Lower lobe of right lung (tissue), 2 donors: ENCODE measurements at regions not wholly inside any gene's neighbourhood (a gene's known extent, or its start where the extent isn't known, plus 50 kb on each side); places are given as distances from the start of the nearest gene placed in this dataset.

Experiments
- ATAC-seq, 2 donors: fragments of 200-7000 bp; cut with Tn5 transposase; one replicate each; pipeline ENCODE4 v1.9.1; 2020 to 2022; ENCODE audit warnings: mild to moderate bottlenecking in 2 of 2, moderate library complexity in 2 of 2
- DNase-seq: peaks from one replicate; pipeline ENCODE4 v3.0.0-alpha.2; 2020
- H3K27ac ChIP-seq: fragments of 200-600 bp; one replicate; pipeline ENCODE4 v1.8.0; 2022
- H3K27me3 ChIP-seq: fragments of 200-600 bp; one replicate; pipeline ENCODE4 v1.8.0; 2022; ENCODE audit warnings: low read depth
- H3K36me3 ChIP-seq: fragments of 200-600 bp; one replicate; pipeline ENCODE4 v1.8.0; 2022; ENCODE audit warnings: mild to moderate bottlenecking
- H3K4me1 ChIP-seq: fragments of 200-600 bp; one replicate; pipeline ENCODE4 v1.8.0; 2022
- H3K4me3 ChIP-seq: fragments of 200-600 bp; one replicate; pipeline ENCODE4 v1.8.0; 2022; ENCODE audit warnings: mild to moderate bottlenecking
- H3K9me3 ChIP-seq: fragments of 200-600 bp; one replicate; pipeline ENCODE4 v1.8.0; 2022
- intact Hi-C: fragments of 100-400 bp; cut with DNase I; formaldehyde crosslinking; loops from one replicate; pipeline ENCODE4 v1.11.0; 2022
- TF ChIP-seq, protein P1 (sequence below): fragments of 200-600 bp; IDR thresholded peaks from one replicate; pipeline ENCODE4 v1.8.0; 2022; ENCODE audit warnings: antibody characterized with exemption, mild to moderate bottlenecking
- donor health status: DM: no; HTN: yes; CAD: no; lungs with severe emphysema.

- no peak for DNase-seq
- no peaks in the 10 kb centered on the region for H3K9me3 ChIP-seq
- no peak overlapping the region for H3K27ac ChIP-seq
- no peak for ATAC-seq
- H3K36me3 ChIP-seq: no peaks in the 10 kb centered on the region
- TF ChIP-seq, protein P1, sequence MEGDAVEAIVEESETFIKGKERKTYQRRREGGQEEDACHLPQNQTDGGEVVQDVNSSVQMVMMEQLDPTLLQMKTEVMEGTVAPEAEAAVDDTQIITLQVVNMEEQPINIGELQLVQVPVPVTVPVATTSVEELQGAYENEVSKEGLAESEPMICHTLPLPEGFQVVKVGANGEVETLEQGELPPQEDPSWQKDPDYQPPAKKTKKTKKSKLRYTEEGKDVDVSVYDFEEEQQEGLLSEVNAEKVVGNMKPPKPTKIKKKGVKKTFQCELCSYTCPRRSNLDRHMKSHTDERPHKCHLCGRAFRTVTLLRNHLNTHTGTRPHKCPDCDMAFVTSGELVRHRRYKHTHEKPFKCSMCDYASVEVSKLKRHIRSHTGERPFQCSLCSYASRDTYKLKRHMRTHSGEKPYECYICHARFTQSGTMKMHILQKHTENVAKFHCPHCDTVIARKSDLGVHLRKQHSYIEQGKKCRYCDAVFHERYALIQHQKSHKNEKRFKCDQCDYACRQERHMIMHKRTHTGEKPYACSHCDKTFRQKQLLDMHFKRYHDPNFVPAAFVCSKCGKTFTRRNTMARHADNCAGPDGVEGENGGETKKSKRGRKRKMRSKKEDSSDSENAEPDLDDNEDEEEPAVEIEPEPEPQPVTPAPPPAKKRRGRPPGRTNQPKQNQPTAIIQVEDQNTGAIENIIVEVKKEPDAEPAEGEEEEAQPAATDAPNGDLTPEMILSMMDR: no peak
- H3K4me3 ChIP-seq: no peak overlapping the region
- H3K4me1 ChIP-seq: no peaks in the 10 kb centered on the region
- H3K27me3 ChIP-seq: no peaks in the 10 kb centered on the region
- intact Hi-C loops: no loop called here
These were observed 117.2 kb upstream of the LRFN5 start for GRCh38 chr14:41489315-41489972.

DNA sequence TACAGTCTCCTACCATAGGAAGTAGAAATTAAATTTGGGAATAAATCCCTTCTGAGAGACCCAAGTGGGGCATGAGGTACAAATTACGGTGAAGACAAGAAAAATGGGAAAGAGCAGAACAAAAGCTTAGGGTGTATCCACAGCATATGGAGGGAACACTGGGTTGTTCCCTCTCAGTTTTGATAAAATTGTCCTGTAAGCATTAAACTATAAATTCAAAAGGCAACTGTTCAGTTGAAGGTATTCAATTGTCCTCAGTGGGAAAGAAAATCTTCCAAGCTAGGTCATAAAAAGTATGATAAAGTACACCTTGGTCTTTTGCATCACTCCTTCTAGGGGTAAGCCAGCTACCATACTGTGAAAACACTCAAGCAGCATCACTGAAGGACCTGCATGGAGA, 118.3 kb upstream of the LRFN5 start:
- H3K27ac ChIP-seq: no peak overlapping the region
- no peak overlapping the region for H3K4me3 ChIP-seq
- H3K27me3 ChIP-seq: no peaks in the 10 kb centered on the region
- H3K36me3 ChIP-seq: no peaks in the 10 kb centered on the region
- intact Hi-C loops: no loop called here
- ATAC-seq (no peak), DNase-seq (no peak)
- H3K9me3 ChIP-seq: no peaks in the 10 kb centered on the region
- no peaks in the 10 kb centered on the region for H3K4me1 ChIP-seq
- TF ChIP-seq, protein P1: no peak

GRCh38 chr14:41482861-41483260, 123.8 kb upstream of the LRFN5 start:
- Histone ChIP-seq H3K9me3 (no peaks in the 10 kb centered on the region), H3K36me3 (no peaks in the 10 kb centered on the region), H3K27ac (no peak overlapping the region), H3K4me3 (no peak overlapping the region), H3K27me3 (no peaks in the 10 kb centered on the region), H3K4me1 (no peaks in the 10 kb centered on the region)
- ATAC-seq: no peak
- intact Hi-C loops: no loop called here
- no peak for DNase-seq
- TF ChIP-seq, protein P1: no peak

DNA sequence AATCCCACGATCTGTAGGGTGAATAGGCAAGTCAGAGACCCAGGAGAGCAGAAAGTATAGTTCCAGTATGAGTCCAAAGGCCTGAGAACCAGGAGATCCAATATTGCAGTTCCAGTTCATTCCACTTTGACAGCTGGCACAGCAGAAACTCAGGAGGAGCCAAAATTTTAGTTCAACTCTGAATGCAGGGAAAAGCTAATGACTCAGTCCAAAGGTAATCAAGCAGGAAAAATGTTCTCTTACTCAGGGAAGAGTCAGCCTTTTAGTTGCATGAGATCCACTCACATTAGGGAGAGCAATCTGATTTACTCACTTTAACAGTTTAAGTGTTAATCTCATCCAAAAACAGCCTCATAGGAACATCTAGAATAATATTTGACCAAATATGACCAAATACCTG, 130.2 kb upstream of the LRFN5 start:
- ATAC-seq: no peak
- Histone ChIP-seq H3K4me1 (no peaks in the 10 kb centered on the region), H3K36me3 (no peaks in the 10 kb centered on the region), H3K4me3 (no peak overlapping the region), H3K27me3 (no peaks in the 10 kb centered on the region), H3K27ac (no peak overlapping the region), H3K9me3 (no peaks in the 10 kb centered on the region)
- no peak for DNase-seq
- TF ChIP-seq, protein P1: no peak
- intact Hi-C loops: no loop called here

DNA sequence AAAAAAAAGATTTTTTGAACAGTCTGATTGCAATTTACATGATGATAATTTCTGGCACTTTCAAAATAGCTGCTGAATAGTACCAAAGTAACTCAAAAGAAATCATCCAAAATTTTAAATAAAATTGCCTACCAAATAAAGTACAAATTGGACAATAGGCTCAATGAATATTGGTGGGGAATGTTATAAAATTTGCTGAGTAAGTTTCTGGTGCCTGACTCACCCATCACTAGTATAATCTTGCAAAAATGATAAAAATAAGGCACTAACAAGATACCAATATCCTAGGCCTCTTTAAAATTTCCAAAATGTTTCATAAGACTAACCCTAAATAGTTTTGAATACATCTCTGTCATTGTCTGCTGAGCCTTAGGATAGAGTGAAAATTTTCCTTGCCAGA, 145.3 kb upstream of the LRFN5 start:
- intact Hi-C loops: no loop called here
- H3K4me1 ChIP-seq: no peaks in the 10 kb centered on the region

More for the DNA sequence above, 145.3 kb upstream of the LRFN5 start:
- no peak overlapping the region for H3K27ac ChIP-seq
- TF ChIP-seq, protein P1: no peak
- ATAC-seq (no peak), DNase-seq (no peak)
- no peaks in the 10 kb centered on the region for H3K27me3 ChIP-seq
- no peak overlapping the region for H3K4me3 ChIP-seq
- no peaks in the 10 kb centered on the region for H3K9me3 ChIP-seq
- H3K36me3 ChIP-seq: no peaks in the 10 kb centered on the region
